ENCODE measurements at regions not wholly inside any gene's neighbourhood (a gene's known extent, or its start where the extent isn't known, plus 50 kb on each side); places are given as distances from the start of the nearest gene placed in this dataset.
"Not testable (repeated sequence)": the region's sequence is repeated elsewhere in the genome, so short reads cannot be mapped to it uniquely, and the experiment has no call there.

DNA sequence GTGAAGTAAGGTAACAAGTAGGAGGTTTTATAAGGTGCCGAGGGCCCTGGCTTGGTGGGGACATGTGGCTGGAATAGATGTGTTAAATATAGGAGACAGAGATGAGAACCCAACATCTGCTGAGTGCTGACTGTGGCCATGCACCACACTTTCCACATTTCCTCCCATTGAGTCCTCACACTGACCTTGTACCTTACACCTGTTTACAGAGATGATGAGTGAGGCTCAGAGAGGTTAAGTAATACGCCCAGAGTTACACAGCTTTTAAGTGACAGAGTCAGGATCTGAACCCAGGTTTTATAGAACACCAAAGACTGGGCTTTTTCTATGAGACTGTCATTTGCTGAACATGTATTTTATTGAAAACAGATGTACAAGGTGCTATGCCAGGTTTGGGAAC lies 70.8 kb upstream of the LTA4H start:
- intact Hi-C loops (cut with DNase I): no loop called here

DNA sequence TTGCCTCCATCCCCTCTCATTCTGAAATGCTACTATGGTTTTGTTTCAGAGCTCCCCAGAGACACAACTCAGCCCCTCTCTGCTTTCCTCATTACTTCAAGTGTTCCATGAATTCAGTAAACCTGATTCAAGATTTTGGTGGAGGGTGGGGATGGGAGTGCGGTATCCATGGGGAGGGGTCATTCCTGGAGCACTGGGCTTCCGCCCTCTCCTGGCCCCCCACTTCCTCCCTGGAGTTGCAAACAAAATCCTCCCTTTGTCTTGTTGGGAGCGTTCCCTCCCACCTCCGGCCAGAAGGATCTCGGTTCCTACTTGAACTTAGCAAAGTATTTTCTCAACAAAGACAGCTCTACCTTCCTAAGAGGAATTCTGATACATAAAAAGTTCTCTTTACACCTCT lies 71.8 kb upstream of the LTA4H start:
- intact Hi-C loops (cut with DNase I): no loop called here
- Histone ChIP-seq H3K9me3 (no peaks in the 10 kb centered on the region), H3K27me3 (no peaks in the 10 kb centered on the region), H3K36me3 (no peaks in the 10 kb centered on the region), H3K4me3 (replicated peaks in 1 of 3) (no peak overlapping the region), H3K4me1 (no peaks in the 10 kb centered on the region), H3K27ac (no peak overlapping the region)
- WGBS, 2 donors: 74 to 79% methylated on average over 5 of the region's 5 CpGs
- TF ChIP-seq, protein P1, sequence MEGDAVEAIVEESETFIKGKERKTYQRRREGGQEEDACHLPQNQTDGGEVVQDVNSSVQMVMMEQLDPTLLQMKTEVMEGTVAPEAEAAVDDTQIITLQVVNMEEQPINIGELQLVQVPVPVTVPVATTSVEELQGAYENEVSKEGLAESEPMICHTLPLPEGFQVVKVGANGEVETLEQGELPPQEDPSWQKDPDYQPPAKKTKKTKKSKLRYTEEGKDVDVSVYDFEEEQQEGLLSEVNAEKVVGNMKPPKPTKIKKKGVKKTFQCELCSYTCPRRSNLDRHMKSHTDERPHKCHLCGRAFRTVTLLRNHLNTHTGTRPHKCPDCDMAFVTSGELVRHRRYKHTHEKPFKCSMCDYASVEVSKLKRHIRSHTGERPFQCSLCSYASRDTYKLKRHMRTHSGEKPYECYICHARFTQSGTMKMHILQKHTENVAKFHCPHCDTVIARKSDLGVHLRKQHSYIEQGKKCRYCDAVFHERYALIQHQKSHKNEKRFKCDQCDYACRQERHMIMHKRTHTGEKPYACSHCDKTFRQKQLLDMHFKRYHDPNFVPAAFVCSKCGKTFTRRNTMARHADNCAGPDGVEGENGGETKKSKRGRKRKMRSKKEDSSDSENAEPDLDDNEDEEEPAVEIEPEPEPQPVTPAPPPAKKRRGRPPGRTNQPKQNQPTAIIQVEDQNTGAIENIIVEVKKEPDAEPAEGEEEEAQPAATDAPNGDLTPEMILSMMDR (IDR thresholded peaks at IDR 0.05): no peak
- TF ChIP-seq POLR2A (IDR thresholded peaks at IDR 0.05): no peak
- no peak for DNase-seq

More for the DNA sequence above, 70.8 kb upstream of the LTA4H start:
- H3K27ac ChIP-seq: no peak overlapping the region
- no peaks in the 10 kb centered on the region for H3K9me3 ChIP-seq
- H3K4me3 ChIP-seq (replicated peaks in 1 of 3): no peak overlapping the region
- H3K36me3 ChIP-seq: no peaks in the 10 kb centered on the region
- H3K27me3 ChIP-seq: no peaks in the 10 kb centered on the region
- TF ChIP-seq, protein P1 (IDR thresholded peaks at IDR 0.05): no peak
- TF ChIP-seq POLR2A (IDR thresholded peaks at IDR 0.05): no peak
- WGBS, 2 donors: 88 to 94% methylated on average over 2 of the region's 2 CpGs
- DNase-seq: no peak
- no peaks in the 10 kb centered on the region for H3K4me1 ChIP-seq

DNA sequence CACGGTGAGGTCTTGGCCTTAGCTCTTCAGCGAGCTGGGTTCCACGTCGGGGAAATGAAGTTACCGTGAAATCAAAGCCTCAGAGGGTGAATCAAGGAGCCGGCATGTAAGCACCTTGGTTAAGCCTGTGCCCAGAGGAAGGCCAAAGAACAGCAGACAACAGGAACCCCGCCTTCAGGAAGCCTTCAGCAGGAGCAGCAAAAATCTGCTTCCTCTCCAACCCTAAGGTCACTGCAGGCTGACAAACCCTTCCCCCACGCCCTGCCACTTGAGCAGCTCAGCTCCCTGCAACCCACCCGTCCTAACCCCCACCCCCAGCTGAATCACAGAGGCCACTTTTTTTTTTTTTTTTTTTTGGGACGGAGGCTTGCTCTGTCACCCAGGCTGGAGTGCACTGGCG lies 72.9 kb upstream of the LTA4H start:
- peak overlapping the region in 1 of 3 donors; percentile 41 for H3K27ac ChIP-seq
- WGBS, 2 donors: 61 to 62% methylated on average over 10 of the region's 11 CpGs
- DNase-seq: peak in 1 of 2 donors; percentile 20

DNA sequence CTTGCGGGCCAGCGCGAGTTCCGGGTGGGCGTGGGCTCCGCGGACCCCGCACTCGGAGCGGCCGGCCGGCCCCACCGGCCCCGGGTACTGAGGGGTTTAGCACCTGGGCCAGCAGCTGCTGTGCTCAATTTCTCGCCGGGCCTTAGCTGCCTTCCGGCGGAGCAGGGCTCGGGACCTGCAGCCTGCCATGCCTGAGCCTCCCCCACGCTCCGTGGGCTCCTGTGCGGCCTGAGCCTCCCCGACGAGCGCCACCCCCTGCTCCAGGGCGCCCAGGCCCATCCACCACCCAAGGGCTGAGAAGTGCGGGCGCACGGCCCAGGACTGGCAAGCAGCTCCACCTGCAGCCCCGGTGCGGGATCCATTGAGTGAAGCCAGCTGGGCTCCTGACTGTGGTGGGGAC lies 73.6 kb upstream of the LTA4H start:
- H3K4me1 ChIP-seq; intact Hi-C loops (cut with DNase I); H3K27ac ChIP-seq; H3K36me3 ChIP-seq; H3K27me3 ChIP-seq; H3K4me3 ChIP-seq (replicated peaks in 1 of 3); DNase-seq; H3K9me3 ChIP-seq: not testable (repeated sequence)
- 94% methylated on average over 16 to 23 of the region's 31 CpGs for WGBS, 2 donors

More for the DNA sequence above, 72.9 kb upstream of the LTA4H start:
- no peak overlapping the region for H3K4me3 ChIP-seq (replicated peaks in 1 of 3)
- intact Hi-C loops (cut with DNase I): no loop called here
- TF ChIP-seq, protein P1 (IDR thresholded peaks at IDR 0.05): no peak
- no peak for TF ChIP-seq POLR2A (IDR thresholded peaks at IDR 0.05)
- H3K27me3 ChIP-seq: no peaks in the 10 kb centered on the region
- no peaks in the 10 kb centered on the region for H3K4me1 ChIP-seq
- no peaks in the 10 kb centered on the region for H3K36me3 ChIP-seq
- H3K9me3 ChIP-seq: no peaks in the 10 kb centered on the region

DNA sequence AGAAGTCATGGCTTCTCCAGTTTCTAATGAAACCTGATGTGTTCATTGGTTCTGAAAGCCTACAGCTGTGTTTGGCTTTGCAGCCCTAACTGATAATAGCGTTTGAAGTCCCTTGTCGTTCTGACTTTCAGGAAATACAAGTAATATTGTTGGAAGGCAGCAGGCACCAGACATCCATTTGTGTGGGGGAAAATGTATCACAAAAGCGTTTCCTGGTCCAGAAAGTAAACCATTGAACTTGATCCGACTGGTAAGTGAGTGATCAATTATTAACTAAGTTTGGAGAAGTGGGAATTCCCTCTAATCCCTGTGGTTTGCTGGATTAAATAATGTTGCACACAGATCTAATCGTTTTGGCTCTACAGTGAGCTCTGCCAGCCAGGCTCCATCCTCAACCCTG lies 77.3 kb upstream of the LTA4H start:
- H3K4me1 ChIP-seq: no peaks in the 10 kb centered on the region
- WGBS, 2 donors: 48 to 56% methylated on average over 5 of the region's 5 CpGs
- no peaks in the 10 kb centered on the region for H3K27me3 ChIP-seq
- intact Hi-C loops (cut with DNase I): no loop called here
- no peaks in the 10 kb centered on the region for H3K9me3 ChIP-seq
- no peak overlapping the region for H3K27ac ChIP-seq
- TF ChIP-seq, protein P1 (IDR thresholded peaks at IDR 0.05): no peak
- TF ChIP-seq POLR2A (IDR thresholded peaks at IDR 0.05): no peak
- DNase-seq: no peak
- no peaks in the 10 kb centered on the region for H3K36me3 ChIP-seq
- H3K4me3 ChIP-seq (replicated peaks in 1 of 3): no peak overlapping the region

DNA sequence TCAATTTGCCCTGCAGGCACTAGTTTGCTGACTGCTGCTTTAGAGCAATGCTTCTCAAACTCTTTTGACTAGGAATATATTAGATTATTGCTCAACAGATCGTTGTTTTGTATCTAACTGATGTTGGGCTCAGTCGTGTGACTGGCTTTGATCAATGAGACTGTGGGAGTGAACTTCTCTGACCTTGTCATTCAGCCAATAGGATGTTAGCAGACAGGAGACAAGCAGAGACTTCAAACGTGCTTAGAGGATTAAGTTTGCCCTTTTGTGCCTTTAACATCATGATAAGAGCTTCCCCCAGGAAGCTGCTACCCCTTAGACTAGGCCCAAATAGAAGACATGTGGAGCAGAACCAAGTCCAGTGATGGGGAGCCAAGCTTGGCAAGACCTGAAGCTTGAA lies 76.7 kb upstream of the ELK3 start:
- TF ChIP-seq POLR2A (IDR thresholded peaks at IDR 0.05): no peak
- Histone ChIP-seq H3K27ac (no peak overlapping the region), H3K4me1 (no peaks in the 10 kb centered on the region), H3K9me3 (no peaks in the 10 kb centered on the region), H3K4me3 (replicated peaks in 1 of 3) (no peak overlapping the region), H3K36me3 (no peaks in the 10 kb centered on the region), H3K27me3 (no peaks in the 10 kb centered on the region)
- DNase-seq: no peak
- 36 to 43% methylated on average over 3 of the region's 3 CpGs for WGBS, 2 donors
- intact Hi-C loops (cut with DNase I): no loop called here
